ENCODE measurements at regions not wholly inside any gene's neighbourhood (a gene's known extent, or its start where the extent isn't known, plus 50 kb on each side); places are given as distances from the start of the nearest gene placed in this dataset.

DNA sequence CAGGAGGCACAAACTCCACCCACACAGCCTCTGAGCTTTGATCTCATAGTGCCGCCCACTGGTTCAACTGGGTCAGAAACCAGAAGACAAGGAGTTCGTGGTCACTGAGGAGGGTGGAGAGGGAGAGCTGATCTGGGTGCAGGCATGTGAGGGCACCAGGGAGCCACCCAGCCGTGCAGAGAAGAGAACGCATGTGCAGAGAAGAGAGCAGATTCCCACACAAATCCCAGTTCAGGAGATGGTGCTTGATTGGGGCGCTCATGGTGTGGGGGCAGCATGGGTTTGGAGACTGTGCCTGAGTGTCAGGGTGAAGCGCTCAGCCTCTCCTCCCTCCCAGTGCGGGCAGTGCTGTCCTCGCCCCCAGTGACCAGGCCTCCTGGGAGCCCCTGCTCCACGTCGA, 375.2 kb upstream of the MYT1L start:
- Histone ChIP-seq H3K9ac (ENCODE audit: low read depth in 2 of 2, low read length in 2 of 2) (no peak overlapping the region), H3K27me3 (no peaks in the 10 kb centered on the region), H3K4me1 (no peaks in the 10 kb centered on the region), H3K27ac (no peak overlapping the region), H3K4me3 (no peak overlapping the region), H3K36me3 (no peaks in the 10 kb centered on the region), H3K9me3 (no peaks in the 10 kb centered on the region)
- intact Hi-C loops (cut with DNase I), result no loop called here
- no peak for TF ChIP-seq CTCF (IDR thresholded peaks at IDR 0.05)
- DNase-seq, result no peak

DNA sequence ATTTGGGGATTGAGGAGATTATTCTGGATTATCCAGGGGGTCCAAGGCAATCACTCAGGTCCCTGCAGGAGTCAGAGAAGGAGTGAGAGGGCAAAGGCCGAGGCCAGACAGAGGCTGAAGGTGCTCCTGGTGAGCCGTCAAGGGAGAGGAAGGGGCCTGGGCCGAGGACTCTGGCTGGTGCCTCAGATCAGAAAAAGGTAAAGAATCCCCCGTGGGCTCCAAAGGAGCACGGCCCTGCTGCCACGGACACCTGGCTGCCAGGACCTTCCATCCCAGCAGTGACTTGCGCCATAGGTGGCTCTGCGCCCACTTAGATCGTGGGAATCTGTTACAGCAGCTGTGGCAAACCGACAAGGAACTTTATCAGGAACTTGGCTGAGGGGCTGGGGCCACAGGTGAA, 374.8 kb upstream of the MYT1L start:
- Histone ChIP-seq H3K4me3 (no peak overlapping the region), H3K9me3 (no peaks in the 10 kb centered on the region), H3K27me3 (no peaks in the 10 kb centered on the region), H3K4me1 (no peaks in the 10 kb centered on the region), H3K36me3 (no peaks in the 10 kb centered on the region), H3K9ac (ENCODE audit: low read depth in 2 of 2, low read length in 2 of 2) (no peak overlapping the region), H3K27ac (no peak overlapping the region)
- TF ChIP-seq CTCF (IDR thresholded peaks at IDR 0.05), result no peak
- no peak for DNase-seq
- intact Hi-C loops (cut with DNase I), result no loop called here

- Histone ChIP-seq H3K9me3 (no peaks in the 10 kb centered on the region), H3K27ac (no peak overlapping the region), H3K4me1 (no peaks in the 10 kb centered on the region), H3K27me3 (no peaks in the 10 kb centered on the region), H3K36me3 (no peaks in the 10 kb centered on the region), H3K9ac (ENCODE audit: low read depth in 2 of 2, low read length in 2 of 2) (no peak overlapping the region), H3K4me3 (no peak overlapping the region)
- DNase-seq, result no peak
- no peak for TF ChIP-seq CTCF (IDR thresholded peaks at IDR 0.05)
- intact Hi-C loops (cut with DNase I), result no loop called here
These were observed 373.5 kb upstream of the MYT1L start for GRCh38 chr2:2704428-2705090.

- H3K4me1 ChIP-seq, result no peaks in the 10 kb centered on the region
- H3K27me3 ChIP-seq, result no peaks in the 10 kb centered on the region
- TF ChIP-seq CTCF (IDR thresholded peaks at IDR 0.05), result no peak
- H3K4me3 ChIP-seq, result no peak overlapping the region
- no peaks in the 10 kb centered on the region for H3K36me3 ChIP-seq
- H3K27ac ChIP-seq, result no peak overlapping the region
- intact Hi-C loops (cut with DNase I), result no loop called here
- DNase-seq, result no peak
- no peak overlapping the region for H3K9ac ChIP-seq (ENCODE audit: low read depth in 2 of 2, low read length in 2 of 2)
- H3K9me3 ChIP-seq, result no peaks in the 10 kb centered on the region
These were observed 372.8 kb upstream of the MYT1L start for GRCh38 chr2:2703762-2704427.

DNA sequence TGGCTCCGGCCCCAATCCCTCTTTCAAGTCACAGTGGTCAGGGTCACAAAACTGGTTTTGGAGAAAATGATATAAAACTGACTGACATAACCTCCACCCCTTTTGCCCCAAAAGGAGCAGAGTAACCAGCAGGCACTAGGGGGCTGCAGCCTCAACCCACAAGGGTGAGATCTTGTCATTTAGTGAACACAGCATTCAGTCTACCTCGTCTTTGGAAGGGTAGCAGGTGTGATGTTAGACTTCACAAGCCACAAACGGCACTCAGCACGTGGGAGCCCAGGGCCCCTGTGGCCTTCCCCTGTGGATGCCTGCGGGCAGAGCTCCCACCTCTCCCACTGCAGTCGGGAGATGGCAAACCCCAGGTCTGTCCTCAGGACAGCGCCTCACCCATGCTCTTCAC, 372.1 kb upstream of the MYT1L start:
- no peaks in the 10 kb centered on the region for H3K9me3 ChIP-seq
- no peaks in the 10 kb centered on the region for H3K36me3 ChIP-seq
- no peaks in the 10 kb centered on the region for H3K27me3 ChIP-seq
- H3K4me3 ChIP-seq, result no peak overlapping the region
- no peak for TF ChIP-seq CTCF (IDR thresholded peaks at IDR 0.05)
- no peaks in the 10 kb centered on the region for H3K4me1 ChIP-seq
- intact Hi-C loops (cut with DNase I), result no loop called here
- no peak for DNase-seq
- no peak overlapping the region for H3K9ac ChIP-seq (ENCODE audit: low read depth in 2 of 2, low read length in 2 of 2)
- H3K27ac ChIP-seq, result no peak overlapping the region

Data from colonic mucosa (tissue), 4 donors.